Coronary artery (tissue), 2 donors: ENCODE measurements at regions not wholly inside any gene's neighbourhood (a gene's known extent, or its start where the extent isn't known, plus 50 kb on each side); places are given as distances from the start of the nearest gene placed in this dataset.

ENCODE experiments used
- DNase-seq: peaks from one replicate; pipeline ENCODE4 v3.0.0-alpha.2; 2017; ENCODE audit warnings: low spot score
- H3K27ac ChIP-seq, 2 donors: fragments of 200-600 bp; sonication (generic); one replicate each; pipeline ENCODE4 v1.5.1; 2016 to 2019
- H3K4me3 ChIP-seq: fragments of 200-600 bp; sonication (generic); 2 replicates; pipeline ENCODE4 v1.5.1; 2016; ENCODE audit warnings: mild to moderate bottlenecking, moderate library complexity
- CTCF ChIP-seq: fragments of 200-600 bp; sonication (generic); IDR thresholded peaks from one replicate; pipeline ENCODE4 v1.5.1; 2019; ENCODE audit warnings: antibody characterized with exemption

DNA sequence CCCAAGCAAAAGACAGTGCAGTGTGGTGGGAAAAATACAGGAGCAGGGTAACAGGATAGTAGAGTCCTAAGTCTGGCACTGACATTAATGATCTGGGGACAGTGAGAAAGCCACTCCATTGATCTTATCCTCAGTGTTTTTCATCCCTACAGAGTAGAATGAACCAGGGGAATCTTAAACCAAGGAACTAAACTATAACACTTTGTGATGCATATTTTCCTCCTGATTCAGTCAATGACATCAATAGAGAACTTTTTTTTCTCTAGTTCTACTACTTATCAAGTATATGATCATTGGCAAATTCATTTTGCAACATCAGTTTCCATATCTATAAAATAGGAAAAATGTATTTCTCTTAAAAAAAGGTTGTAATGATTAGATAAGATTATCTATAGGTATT lies 151.1 kb downstream of the TMEM26 start:
- no peak overlapping the region for H3K4me3 ChIP-seq
- H3K27ac ChIP-seq = no peak overlapping the region
- DNase-seq = no peak
- no peak for TF ChIP-seq CTCF

- H3K27ac ChIP-seq = no peak overlapping the region
Measured at GRCh38 chr10:61301575-61301974, 151.6 kb downstream of the TMEM26 start.

DNA sequence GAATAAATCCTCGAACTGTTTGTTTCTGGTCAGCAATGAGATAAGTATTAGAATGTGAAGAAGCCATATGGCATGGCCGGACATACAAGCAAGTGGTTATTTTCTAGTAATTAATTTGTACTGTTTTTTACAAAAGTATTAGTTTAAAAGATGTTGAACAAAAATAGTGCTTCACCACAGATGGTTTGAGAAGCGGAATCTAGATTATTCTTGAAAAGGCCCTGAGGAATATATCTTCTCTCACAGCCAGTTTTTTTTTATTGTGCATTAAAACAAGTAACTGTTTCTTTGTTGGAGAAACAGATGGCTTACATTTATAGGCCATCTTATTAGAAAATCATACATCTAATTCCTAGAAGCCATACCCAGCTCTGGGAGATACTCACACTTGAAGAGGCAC lies 153.3 kb downstream of the TMEM26 start:
- H3K27ac ChIP-seq = no peak overlapping the region
- no peak for DNase-seq
- TF ChIP-seq CTCF = no peak
- H3K4me3 ChIP-seq = no peak overlapping the region

More at GRCh38 chr10:61301575-61301974, 151.6 kb downstream of the TMEM26 start:
- H3K4me3 ChIP-seq = no peak overlapping the region
- DNase-seq = no peak
- TF ChIP-seq CTCF = no peak

DNA sequence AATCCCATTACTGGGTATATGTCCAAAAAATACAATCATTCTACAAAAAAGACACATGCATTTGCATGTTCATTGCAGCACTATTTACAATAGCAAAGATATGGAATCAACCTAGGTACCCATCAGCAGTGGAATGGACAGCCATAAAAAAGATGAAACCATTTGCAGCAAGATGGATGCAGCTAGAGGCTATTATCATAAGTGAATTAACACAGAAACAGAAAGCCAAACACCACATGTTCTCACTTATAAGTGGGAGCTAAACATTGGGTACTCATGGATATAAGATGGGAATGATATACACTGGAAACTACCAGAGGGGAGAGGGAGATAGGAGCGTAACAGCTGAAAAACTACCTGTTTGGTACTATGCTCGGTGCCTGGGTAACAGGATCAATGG lies 154.0 kb downstream of the TMEM26 start:
- DNase-seq = no peak
- no peak overlapping the region for H3K4me3 ChIP-seq
- TF ChIP-seq CTCF = no peak
- no peak overlapping the region for H3K27ac ChIP-seq

GRCh38 chr10:61298194-61298593 lies 155.0 kb downstream of the TMEM26 start:
- TF ChIP-seq CTCF = no peak
- Histone ChIP-seq H3K27ac (no peak overlapping the region), H3K4me3 (no peak overlapping the region)
- DNase-seq = no peak

GRCh38 chr10:61296161-61296560 lies 157.0 kb downstream of the TMEM26 start:
- Histone ChIP-seq H3K27ac (no peak overlapping the region), H3K4me3 (no peak overlapping the region)
- DNase-seq = no peak
- no peak for TF ChIP-seq CTCF

- no peak for DNase-seq
- H3K4me3 ChIP-seq = no peak overlapping the region
- no peak for TF ChIP-seq CTCF
- no peak overlapping the region for H3K27ac ChIP-seq
Measured at GRCh38 chr10:61294131-61294530, 159.1 kb downstream of the TMEM26 start.
